GM19240 (cell line): ENCODE measurements at regions not wholly inside any gene's neighbourhood (a gene's known extent, or its start where the extent isn't known, plus 50 kb on each side); places are given as distances from the start of the nearest gene placed in this dataset.
"Not testable (repeated sequence)": the region's sequence is repeated elsewhere in the genome, so short reads cannot be mapped to it uniquely, and the experiment has no call there.

Experiments used
- DNase-seq: peaks from one replicate; pipeline ENCODE4 v3.0.0; 2011; ENCODE audit warnings: low spot score; ENCODE audit not compliant: insufficient read length

- no peak for DNase-seq
Observed at GRCh38 chr14:38592764-38593442, 337.0 kb upstream of the CLEC14A start.

DNA sequence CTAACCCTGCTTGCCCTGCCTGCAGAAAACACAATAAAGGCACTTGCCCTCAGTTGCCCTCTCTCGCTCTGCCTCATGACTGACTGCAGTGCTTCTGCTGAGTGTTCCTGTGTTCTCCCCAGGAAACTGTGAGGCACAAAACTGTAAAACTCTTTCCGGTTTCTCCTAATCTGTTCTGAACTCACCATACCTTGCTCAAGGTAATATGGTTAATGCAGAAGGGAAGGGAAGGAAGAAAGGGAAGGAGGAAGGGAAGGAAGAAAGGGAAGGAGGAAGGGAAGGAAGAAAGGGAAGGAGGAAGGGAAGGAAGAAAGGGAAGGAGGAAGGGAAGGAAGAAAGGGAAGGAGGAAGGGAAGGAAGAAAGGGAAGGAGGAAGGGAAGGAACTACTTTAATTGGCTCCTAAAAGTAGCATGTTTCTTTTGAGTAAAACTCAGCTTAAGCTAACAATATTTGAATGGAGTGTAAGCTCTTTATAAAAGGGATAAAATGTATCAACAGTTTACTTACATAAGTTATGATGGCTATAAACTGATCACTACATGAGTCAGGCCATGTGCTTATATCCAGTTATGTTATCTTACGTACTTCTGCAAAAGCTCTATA, 334.0 kb upstream of the CLEC14A start:
- DNase-seq: no peak

DNA sequence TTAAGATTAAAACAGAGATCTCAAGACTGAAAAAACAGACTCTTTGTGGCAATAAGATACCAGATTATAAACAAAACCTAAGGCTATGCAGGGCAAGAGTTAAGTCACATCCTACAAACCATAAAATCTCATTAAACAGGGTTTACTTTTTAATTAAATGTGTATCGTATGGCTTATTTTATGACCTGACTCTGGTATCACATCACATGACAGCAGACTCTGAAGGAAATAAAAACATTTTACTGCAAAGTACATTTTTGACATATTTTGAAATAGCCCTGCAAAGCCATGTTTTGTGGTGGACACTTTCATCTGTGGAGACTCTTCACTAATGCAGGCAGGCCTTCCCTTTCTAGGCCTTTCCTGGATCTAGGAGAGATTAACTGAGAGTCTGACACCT, 327.6 kb upstream of the CLEC14A start:
- no peak for DNase-seq

DNA sequence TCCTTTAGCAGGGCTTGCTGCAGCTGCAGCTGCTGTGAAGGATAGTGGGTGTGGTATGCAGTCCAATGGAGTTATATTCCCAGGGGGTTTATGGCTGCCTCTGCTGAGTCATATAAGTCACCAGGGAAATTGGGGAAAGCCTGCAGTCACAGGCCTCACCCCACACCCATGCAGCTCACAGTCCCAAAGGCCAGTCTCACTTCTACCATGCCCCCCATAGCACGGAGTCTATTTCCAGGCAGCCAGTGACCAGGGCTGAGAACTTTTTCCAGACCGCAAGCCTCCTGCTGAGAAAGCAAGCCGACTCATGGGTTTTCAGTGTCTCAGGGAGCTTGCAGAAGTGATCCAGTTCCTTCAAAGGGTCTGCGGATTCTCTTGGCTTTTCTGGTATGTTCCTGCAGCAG, 322.4 kb upstream of the CLEC14A start:
- DNase-seq: no peak

DNA sequence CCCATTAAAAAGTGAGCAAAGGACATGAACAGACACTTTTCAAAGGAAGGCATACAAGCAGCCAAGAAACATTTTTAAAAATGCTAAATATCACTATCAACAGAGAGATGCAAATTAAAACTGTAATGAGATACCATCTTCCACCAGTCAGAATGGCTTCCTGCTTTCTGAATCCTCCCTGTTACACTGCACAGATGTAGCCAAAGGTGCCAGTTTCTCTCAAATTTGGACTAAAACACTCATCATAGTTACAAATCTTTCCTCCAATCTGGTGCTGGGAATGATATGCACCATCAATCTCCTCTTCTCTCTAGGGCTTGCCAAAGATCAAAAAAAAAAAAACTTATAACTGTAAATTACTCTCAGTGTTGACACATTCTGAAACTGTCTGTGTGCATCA, 311.8 kb upstream of the CLEC14A start:
- no peak for DNase-seq

DNA sequence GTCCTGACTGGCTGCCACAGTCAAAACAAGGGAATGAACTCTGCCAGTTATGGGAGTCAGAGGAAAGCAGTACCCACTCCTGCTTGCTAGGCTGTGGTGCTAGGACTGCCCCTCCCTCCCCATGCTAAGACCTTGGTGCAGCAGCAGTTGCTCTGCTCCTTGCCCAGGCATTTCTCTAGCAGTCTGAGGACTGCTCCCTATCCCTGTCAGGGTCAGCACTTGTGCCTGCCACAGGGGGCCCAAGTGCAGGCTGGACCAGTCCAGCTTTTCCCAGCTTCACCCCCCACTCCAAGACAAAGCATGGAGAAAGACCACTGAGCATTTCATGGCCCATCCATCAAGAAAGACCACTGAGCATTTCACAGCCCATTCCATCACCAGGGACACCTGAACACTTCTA, 305.8 kb upstream of the CLEC14A start:
- no peak for DNase-seq

DNA sequence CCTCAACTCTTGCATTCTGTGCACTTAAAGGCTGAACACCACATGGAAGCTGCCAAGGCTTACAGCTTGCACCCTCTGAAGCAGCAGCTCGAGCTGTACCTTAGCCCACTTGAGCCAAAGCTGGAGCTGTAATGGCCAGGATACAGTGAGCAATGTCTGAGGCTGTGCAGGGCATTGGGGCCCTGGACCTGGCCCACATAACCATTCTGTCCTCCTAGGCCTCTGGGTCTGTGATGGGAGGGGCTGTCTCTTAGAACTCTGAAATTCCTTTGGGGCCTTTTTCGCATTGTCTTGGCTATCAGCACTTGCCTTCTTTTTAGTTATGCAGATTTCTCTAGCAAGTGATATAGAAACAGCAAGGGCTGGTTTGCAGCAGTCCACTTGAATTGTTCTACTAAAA, 303.8 kb upstream of the CLEC14A start:
- DNase-seq: no peak

GRCh38 chr14:38557391-38557790, 301.5 kb upstream of the CLEC14A start:
- not testable (repeated sequence) for DNase-seq

DNA sequence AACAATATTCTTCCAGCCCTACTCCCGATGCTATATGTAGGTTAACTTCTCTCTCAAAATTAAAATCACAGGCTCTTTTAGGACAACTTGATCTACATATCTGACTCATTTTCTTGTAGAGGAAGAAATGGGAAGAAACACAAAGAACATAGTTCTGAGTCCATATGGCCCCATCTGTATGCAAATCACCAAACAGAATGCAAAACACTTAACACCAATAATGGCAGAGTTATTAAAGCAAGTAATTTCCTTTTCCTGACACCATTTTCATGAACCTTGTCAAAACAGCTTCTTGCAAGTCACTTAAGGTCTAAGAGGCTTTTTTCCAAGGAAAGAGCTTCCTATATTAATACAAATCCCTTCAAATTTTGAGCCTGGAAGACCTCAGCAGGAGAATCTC, 300.4 kb upstream of the CLEC14A start:
- DNase-seq: no peak

DNA sequence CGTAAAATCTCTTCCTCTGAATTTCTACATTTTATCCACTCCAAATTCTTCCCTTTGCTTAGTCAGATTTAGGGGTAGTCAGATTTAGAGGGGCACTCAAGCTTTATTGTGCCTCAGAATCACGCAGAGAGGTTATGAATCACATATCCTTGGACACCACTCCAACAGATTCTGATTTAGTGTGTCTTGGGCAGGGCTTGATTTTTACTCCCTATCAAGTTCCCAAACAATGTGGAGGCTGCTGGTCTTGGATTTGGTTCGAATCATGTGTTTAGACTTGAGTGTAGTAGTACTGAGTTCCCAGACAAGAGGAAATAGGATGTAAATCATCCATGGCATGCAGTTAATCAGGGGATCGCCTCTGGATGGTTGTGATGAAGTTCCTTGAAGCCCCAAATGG, 298.1 kb upstream of the CLEC14A start:
- no peak for DNase-seq

GRCh38 chr14:38553586-38553985, 297.7 kb upstream of the CLEC14A start:
- DNase-seq: no peak

GRCh38 chr14:38549564-38549963, 293.7 kb upstream of the CLEC14A start:
- DNase-seq: no peak

DNA sequence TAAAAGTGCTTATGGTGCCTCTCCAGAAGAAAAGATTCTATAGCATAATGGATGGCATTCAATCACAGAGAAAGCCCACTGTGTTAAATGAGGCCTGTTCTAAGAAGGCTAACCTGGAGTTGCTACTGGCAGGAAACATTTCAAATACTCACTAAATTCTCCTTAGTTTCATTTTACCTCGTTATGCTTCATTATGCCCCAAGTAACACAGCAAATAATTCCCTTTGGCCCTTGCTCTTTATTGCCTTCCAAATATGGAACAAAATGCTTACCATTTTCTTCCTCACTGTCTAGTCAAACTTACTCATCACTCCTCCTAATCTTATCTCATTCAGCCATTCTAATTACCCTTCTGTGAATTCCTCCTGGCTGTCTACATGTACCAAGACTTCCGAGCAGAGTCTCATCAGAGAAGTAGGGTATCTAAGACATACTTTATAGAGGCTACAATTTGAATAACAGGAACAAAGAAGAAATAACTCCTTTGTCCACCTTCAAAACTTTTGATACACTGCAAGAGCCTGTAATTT, 292.1 kb upstream of the CLEC14A start:
- no peak for DNase-seq

GRCh38 chr14:38546932-38547551, 291.1 kb upstream of the CLEC14A start:
- DNase-seq: no peak

- no peak for DNase-seq
Observed at GRCh38 chr14:38544776-38545175, 288.9 kb upstream of the CLEC14A start.

DNA sequence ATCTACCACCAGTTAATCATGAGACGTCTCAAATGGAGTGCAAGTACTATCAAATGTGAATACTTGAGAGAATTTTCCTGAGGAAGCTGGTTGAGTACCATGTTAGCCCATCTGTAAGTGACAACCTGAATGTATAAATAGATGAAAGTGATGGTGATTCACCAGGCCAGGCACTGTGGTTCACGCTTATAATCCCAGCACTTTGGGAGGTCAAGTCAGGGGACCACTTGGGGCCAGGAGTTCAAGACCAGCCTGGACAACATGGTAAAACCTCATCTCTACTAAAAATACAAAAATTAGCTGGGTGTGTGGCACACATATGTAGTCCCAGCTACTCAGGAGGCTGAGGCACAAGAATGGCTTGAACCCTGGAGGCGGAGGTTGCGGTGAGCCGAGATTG, 288.0 kb upstream of the CLEC14A start:
- DNase-seq: not testable (repeated sequence)

GRCh38 chr14:38538053-38538452, 282.2 kb upstream of the CLEC14A start:
- DNase-seq: not testable (repeated sequence)

DNA sequence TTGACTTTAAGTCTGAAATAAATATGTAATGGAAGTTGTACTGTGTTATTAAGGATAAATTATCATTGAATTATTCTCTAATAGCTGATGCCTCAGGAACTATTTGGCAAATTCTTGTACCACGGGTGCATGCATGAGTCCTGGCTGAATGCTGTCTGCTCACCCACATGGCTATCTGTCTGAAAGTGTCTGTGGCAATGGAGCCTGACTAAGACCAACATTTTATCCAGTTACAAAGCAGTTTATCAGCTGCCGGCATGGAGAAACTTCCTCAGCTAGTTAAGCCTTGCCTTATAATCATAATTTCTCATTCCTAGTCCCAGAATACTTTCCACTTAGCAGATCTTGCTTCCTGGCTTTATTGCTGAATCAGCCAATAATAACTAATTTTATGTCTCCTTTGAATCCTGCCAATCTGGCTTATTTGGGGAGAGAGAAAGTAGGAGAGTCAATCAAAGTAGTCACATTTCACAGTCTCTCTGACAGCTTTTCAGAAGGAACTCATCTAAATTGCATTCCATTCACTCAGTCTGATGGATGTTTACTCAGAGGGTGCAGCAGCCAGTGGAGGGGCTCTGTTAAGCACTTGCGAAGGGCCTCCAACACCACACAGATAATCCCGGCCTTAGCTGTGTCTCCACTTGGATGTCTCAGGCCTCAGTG, 280.6 kb upstream of the CLEC14A start:
- DNase-seq: no peak

DNA sequence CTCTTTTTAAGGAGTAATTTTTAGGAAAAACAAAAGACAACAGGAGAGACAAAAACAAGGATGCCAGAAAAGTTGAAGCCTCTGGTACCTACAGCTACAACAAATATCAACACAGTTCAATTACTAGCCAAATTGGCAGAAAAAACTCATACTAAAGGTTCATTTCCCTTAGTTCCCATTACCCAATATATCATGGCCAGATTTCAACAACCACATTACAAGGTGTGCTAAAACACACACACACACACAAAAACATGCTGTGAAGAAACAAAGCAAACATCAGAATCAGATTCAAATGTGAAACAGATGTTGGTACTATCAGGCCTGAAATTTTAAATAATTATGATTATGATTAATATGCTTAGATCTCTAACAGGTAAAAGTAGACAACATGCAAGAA, 272.7 kb upstream of the CLEC14A start:
- no peak for DNase-seq

GRCh38 chr14:38527502-38527878, 271.6 kb upstream of the CLEC14A start:
- DNase-seq: no peak

DNA sequence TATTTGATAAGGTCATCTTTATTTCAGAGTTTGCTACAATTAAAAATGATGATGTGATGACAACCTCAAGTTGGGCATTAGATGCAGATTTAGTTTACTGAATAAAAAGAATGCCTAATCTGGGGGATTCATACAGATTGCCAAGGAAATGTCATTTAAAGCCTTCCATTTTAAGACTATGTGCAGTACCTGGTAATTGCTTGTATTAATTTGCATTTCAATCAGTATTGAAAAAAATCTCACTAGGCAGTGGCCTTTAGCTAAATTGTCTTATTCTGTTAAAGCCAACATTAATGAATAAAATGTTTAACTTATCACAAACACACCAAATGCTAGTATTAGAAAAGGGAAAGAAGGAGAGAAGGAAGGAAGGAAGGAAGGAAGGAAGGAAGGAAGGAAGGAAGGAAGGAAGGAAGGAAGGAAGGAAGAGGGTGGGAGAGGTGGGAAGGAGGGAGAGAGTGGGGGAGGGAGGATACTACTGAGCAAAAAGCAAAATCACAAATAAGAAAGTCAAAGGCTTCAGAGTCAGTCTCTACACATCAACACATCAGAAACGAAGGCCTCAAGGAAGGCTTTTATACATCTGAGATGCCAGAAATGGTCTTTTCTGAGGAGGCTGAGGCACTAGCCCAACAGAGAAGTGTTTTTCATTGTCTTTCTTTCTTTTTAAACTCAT, 271.1 kb upstream of the CLEC14A start:
- DNase-seq: no peak
